ENCODE measurements at regions not wholly inside any gene's neighbourhood (a gene's known extent, or its start where the extent isn't known, plus 50 kb on each side); places are given as distances from the start of the nearest gene placed in this dataset.

- peaks cover 4 to 42% (median 20%) of the 10 kb centered on the region in 11 donors for H3K9me3 Mint-ChIP-seq
- H3K4me1 Mint-ChIP-seq = no peaks in the 10 kb centered on the region
- Histone ChIP-seq H3K27ac (ENCODE audit: low read depth, low read length) (no peak overlapping the region), H3K4me3 (ENCODE audit: low read length) (no peak overlapping the region), H3K9me3 (ENCODE audit: control insufficient read depth in 2 of 3, low read length in 3 of 3) (peaks cover 0 to 3% (median 0%) of the 10 kb centered on the region in 3 experiments), H3K4me1 (ENCODE audit: control insufficient read depth in 2 of 2, insufficient read depth in 2 of 2, low read length in 2 of 2) (no peaks in the 10 kb centered on the region), H3K27me3 (ENCODE audit: control insufficient read depth in 2 of 2, insufficient read depth in 2 of 2, low read length in 2 of 2) (no peaks in the 10 kb centered on the region), H3K36me3 (ENCODE audit: control insufficient read depth in 2 of 3, insufficient read depth in 3 of 3, low read length in 3 of 3) (no peaks in the 10 kb centered on the region)
- H3K27ac Mint-ChIP-seq = no peak overlapping the region
- H3K4me3 Mint-ChIP-seq = no peak overlapping the region
- intact Hi-C loops (cut with micrococcal nuclease) = no loop called here
- CTCF ChIA-PET = no interaction called here
- peaks cover 0 to 9% (median 0%) of the 10 kb centered on the region in 5 donors for H3K36me3 Mint-ChIP-seq
- peaks cover 0 to 24% (median 12%) of the 10 kb centered on the region in 5 donors for H3K27me3 Mint-ChIP-seq
- POLR2A ChIA-PET = no interaction called here
- DNase-seq = no peak
- no peak for ATAC-seq
Observed at GRCh38 chr1:192713921-192714320, 78.0 kb downstream of the RGS13 start.

DNA sequence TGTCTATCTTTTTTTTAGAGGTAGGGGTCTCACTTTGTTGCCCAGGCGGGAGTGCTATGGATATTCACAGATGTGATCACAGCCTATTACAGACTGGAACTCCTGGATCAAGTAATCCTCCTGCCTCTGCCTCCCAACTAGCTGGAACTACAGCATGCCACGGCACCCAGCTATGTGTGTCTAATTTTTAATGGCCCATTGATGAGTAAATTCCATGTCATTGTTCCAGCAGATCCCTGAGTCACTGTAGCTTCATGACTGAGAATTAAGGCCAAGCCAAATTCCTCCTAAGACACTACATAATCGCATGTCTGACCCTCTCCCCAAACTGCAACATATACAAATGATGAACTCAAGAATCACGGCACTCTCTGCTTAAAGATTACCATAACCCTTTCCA is 84.2 kb upstream of the RGS2 start:
- H3K9me3 Mint-ChIP-seq = peaks cover 0 to 15% (median 6%) of the 10 kb centered on the region in 11 donors
- peaks cover 0 to 4% (median 0%) of the 10 kb centered on the region in 5 donors for H3K36me3 Mint-ChIP-seq
- intact Hi-C loops (cut with micrococcal nuclease) = no loop called here
- H3K9me3 ChIP-seq (ENCODE audit: control insufficient read depth in 2 of 3, low read length in 3 of 3) = no peaks in the 10 kb centered on the region
- ATAC-seq = no peak
- CTCF ChIA-PET = no interaction called here
- no peak overlapping the region for H3K27ac ChIP-seq (ENCODE audit: low read depth, low read length)
- POLR2A ChIA-PET = no interaction called here
- no peak for DNase-seq
- no peaks in the 10 kb centered on the region for H3K4me1 ChIP-seq (ENCODE audit: control insufficient read depth in 2 of 2, insufficient read depth in 2 of 2, low read length in 2 of 2)
- no peak overlapping the region for H3K27ac Mint-ChIP-seq
- no peaks in the 10 kb centered on the region for H3K36me3 ChIP-seq (ENCODE audit: control insufficient read depth in 2 of 3, insufficient read depth in 3 of 3, low read length in 3 of 3)
- no peak overlapping the region for H3K4me3 ChIP-seq (ENCODE audit: low read length)
- H3K27me3 Mint-ChIP-seq = peaks cover 0 to 4% (median 0%) of the 10 kb centered on the region in 5 donors
- H3K4me1 Mint-ChIP-seq = no peaks in the 10 kb centered on the region
- no peak overlapping the region for H3K4me3 Mint-ChIP-seq
- H3K27me3 ChIP-seq (ENCODE audit: control insufficient read depth in 2 of 2, insufficient read depth in 2 of 2, low read length in 2 of 2) = no peaks in the 10 kb centered on the region

DNA sequence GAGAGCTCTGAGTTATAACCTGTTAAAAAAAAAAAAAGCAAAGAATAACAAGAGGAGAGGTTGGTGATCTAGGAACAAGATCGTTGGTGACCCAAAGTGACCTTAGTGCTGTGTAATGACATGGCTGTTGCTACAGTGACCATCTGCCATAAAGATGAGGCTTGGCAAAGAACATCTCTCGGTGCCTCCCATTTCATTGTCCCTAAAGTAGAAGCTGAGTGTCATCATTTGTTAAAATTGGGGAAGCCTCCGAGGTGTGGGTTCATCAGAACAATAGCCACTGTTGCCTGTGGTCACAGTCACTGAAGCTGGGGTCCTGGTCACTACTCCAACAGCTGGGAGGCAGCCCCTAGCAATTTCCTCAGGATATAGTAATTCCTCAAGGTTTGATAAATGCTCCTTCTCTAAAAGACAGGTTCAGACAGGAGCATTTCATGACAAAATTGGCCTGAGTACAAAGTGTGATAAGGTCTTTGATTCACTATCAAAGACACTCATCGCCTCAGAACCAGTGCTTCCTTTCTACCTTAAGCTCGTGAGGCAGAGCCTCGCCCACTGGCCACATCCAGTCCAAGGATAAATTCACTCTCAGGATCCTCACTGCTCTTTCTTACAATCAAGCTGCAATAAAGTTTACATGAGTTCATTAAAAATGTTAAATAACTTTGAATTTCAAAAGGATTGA is 81.9 kb upstream of the RGS2 start:
- ATAC-seq = peak; percentile 59
- no peaks in the 10 kb centered on the region for H3K9me3 ChIP-seq (ENCODE audit: control insufficient read depth in 2 of 3, low read length in 3 of 3)
- intact Hi-C loops (cut with micrococcal nuclease) = no loop called here
- no peak overlapping the region for H3K27ac ChIP-seq (ENCODE audit: low read depth, low read length)
- DNase-seq = no peak
- no peak overlapping the region for H3K27ac Mint-ChIP-seq
- no peaks in the 10 kb centered on the region for H3K4me1 Mint-ChIP-seq
- H3K4me3 ChIP-seq (ENCODE audit: low read length) = no peak overlapping the region
- H3K27me3 Mint-ChIP-seq = peaks cover 0 to 4% (median 0%) of the 10 kb centered on the region in 5 donors
- peaks cover 0 to 4% (median 0%) of the 10 kb centered on the region in 11 donors for H3K9me3 Mint-ChIP-seq
- no peak overlapping the region for H3K4me3 Mint-ChIP-seq
- no peaks in the 10 kb centered on the region for H3K27me3 ChIP-seq (ENCODE audit: control insufficient read depth in 2 of 2, insufficient read depth in 2 of 2, low read length in 2 of 2)
- ChIA-PET POLR2A (no interaction called here), CTCF (no interaction called here)
- no peaks in the 10 kb centered on the region for H3K36me3 Mint-ChIP-seq
- no peaks in the 10 kb centered on the region for H3K4me1 ChIP-seq (ENCODE audit: control insufficient read depth in 2 of 2, insufficient read depth in 2 of 2, low read length in 2 of 2)
- H3K36me3 ChIP-seq (ENCODE audit: control insufficient read depth in 2 of 3, insufficient read depth in 3 of 3, low read length in 3 of 3) = no peaks in the 10 kb centered on the region

GRCh38 chr1:192729500-192729899 is 79.3 kb upstream of the RGS2 start:
- H3K4me1 ChIP-seq (ENCODE audit: control insufficient read depth in 2 of 2, insufficient read depth in 2 of 2, low read length in 2 of 2) = no peaks in the 10 kb centered on the region
- ATAC-seq (no peak), DNase-seq (no peak)
- no peaks in the 10 kb centered on the region for H3K9me3 ChIP-seq (ENCODE audit: control insufficient read depth in 2 of 3, low read length in 3 of 3)
- Mint-ChIP-seq H3K27ac (no peak overlapping the region), H3K4me3 (no peak overlapping the region), H3K9me3 (peaks cover 0 to 3% (median 0%) of the 10 kb centered on the region in 11 donors), H3K27me3 (peaks cover 0 to 4% (median 0%) of the 10 kb centered on the region in 5 donors), H3K4me1 (no peaks in the 10 kb centered on the region), H3K36me3 (no peaks in the 10 kb centered on the region)
- H3K27me3 ChIP-seq (ENCODE audit: control insufficient read depth in 2 of 2, insufficient read depth in 2 of 2, low read length in 2 of 2) = no peaks in the 10 kb centered on the region
- POLR2A ChIA-PET = no interaction called here
- intact Hi-C loops (cut with micrococcal nuclease) = no loop called here
- no peaks in the 10 kb centered on the region for H3K36me3 ChIP-seq (ENCODE audit: control insufficient read depth in 2 of 3, insufficient read depth in 3 of 3, low read length in 3 of 3)
- CTCF ChIA-PET = no interaction called here
- no peak overlapping the region for H3K27ac ChIP-seq (ENCODE audit: low read depth, low read length)
- H3K4me3 ChIP-seq (ENCODE audit: low read length) = no peak overlapping the region

- Mint-ChIP-seq H3K36me3 (no peaks in the 10 kb centered on the region), H3K4me3 (no peak overlapping the region), H3K9me3 (peaks cover 0 to 3% (median 0%) of the 10 kb centered on the region in 11 donors), H3K27ac (no peak overlapping the region), H3K27me3 (no peaks in the 10 kb centered on the region), H3K4me1 (no peaks in the 10 kb centered on the region)
- ATAC-seq (no peak), DNase-seq (no peak)
- POLR2A ChIA-PET = no interaction called here
- H3K9me3 ChIP-seq (ENCODE audit: control insufficient read depth in 2 of 3, low read length in 3 of 3) = no peaks in the 10 kb centered on the region
- H3K4me3 ChIP-seq (ENCODE audit: low read length) = no peak overlapping the region
- no peak overlapping the region for H3K27ac ChIP-seq (ENCODE audit: low read depth, low read length)
- CTCF ChIA-PET = no interaction called here
- intact Hi-C loops (cut with micrococcal nuclease) = loop anchor here in 1 of 2 donors (5.0 kb wide), 1 partner anchor 258 kb away; no protein-coding TSS in a partner anchor
- no peaks in the 10 kb centered on the region for H3K36me3 ChIP-seq (ENCODE audit: control insufficient read depth in 2 of 3, insufficient read depth in 3 of 3, low read length in 3 of 3)
- no peaks in the 10 kb centered on the region for H3K4me1 ChIP-seq (ENCODE audit: control insufficient read depth in 2 of 2, insufficient read depth in 2 of 2, low read length in 2 of 2)
- H3K27me3 ChIP-seq (ENCODE audit: control insufficient read depth in 2 of 2, insufficient read depth in 2 of 2, low read length in 2 of 2) = no peaks in the 10 kb centered on the region
Observed at GRCh38 chr1:192730198-192730597, 78.6 kb upstream of the RGS2 start.

GRCh38 chr1:192732787-192733186 is 76.1 kb upstream of the RGS2 start:
- no peak overlapping the region for H3K4me3 ChIP-seq (ENCODE audit: low read length)
- H3K27ac Mint-ChIP-seq = no peak overlapping the region
- H3K9me3 Mint-ChIP-seq = peaks cover 0 to 3% (median 0%) of the 10 kb centered on the region in 11 donors
- ATAC-seq (no peak), DNase-seq (peak in 1 of 9 donors; percentile 9)
- intact Hi-C loops (cut with micrococcal nuclease) = loop anchor here in 1 of 2 donors (5.0 kb wide), 1 partner anchor 260 kb away; no protein-coding TSS in a partner anchor
- H3K36me3 Mint-ChIP-seq = no peaks in the 10 kb centered on the region
- ChIA-PET CTCF (no interaction called here), POLR2A (no interaction called here)
- no peaks in the 10 kb centered on the region for H3K27me3 ChIP-seq (ENCODE audit: control insufficient read depth in 2 of 2, insufficient read depth in 2 of 2, low read length in 2 of 2)
- no peak overlapping the region for H3K4me3 Mint-ChIP-seq
- H3K27ac ChIP-seq (ENCODE audit: low read depth, low read length) = no peak overlapping the region
- H3K4me1 Mint-ChIP-seq = no peaks in the 10 kb centered on the region
- no peaks in the 10 kb centered on the region for H3K36me3 ChIP-seq (ENCODE audit: control insufficient read depth in 2 of 3, insufficient read depth in 3 of 3, low read length in 3 of 3)
- H3K4me1 ChIP-seq (ENCODE audit: control insufficient read depth in 2 of 2, insufficient read depth in 2 of 2, low read length in 2 of 2) = no peaks in the 10 kb centered on the region
- H3K9me3 ChIP-seq (ENCODE audit: control insufficient read depth in 2 of 3, low read length in 3 of 3) = no peaks in the 10 kb centered on the region
- H3K27me3 Mint-ChIP-seq = peaks cover 0 to 4% (median 0%) of the 10 kb centered on the region in 5 donors

GRCh38 chr1:192735298-192735915 is 73.4 kb upstream of the RGS2 start:
- intact Hi-C loops (cut with micrococcal nuclease) = no loop called here
- Mint-ChIP-seq H3K27ac (no peak overlapping the region), H3K9me3 (peaks cover 0 to 3% (median 0%) of the 10 kb centered on the region in 11 donors), H3K4me1 (peaks cover 0 to 3% (median 0%) of the 10 kb centered on the region in 7 donors), H3K4me3 (no peak overlapping the region), H3K27me3 (peaks cover 0 to 4% (median 0%) of the 10 kb centered on the region in 5 donors), H3K36me3 (no peaks in the 10 kb centered on the region)
- ChIA-PET POLR2A (no interaction called here), CTCF (no interaction called here)
- DNase-seq (no peak), ATAC-seq (no peak)
- H3K9me3 ChIP-seq (ENCODE audit: control insufficient read depth in 2 of 3, low read length in 3 of 3) = no peaks in the 10 kb centered on the region
- H3K4me3 ChIP-seq (ENCODE audit: low read length) = no peak overlapping the region
- H3K27ac ChIP-seq (ENCODE audit: low read depth, low read length) = no peak overlapping the region
- H3K36me3 ChIP-seq (ENCODE audit: control insufficient read depth in 2 of 3, insufficient read depth in 3 of 3, low read length in 3 of 3) = no peaks in the 10 kb centered on the region
- H3K4me1 ChIP-seq (ENCODE audit: control insufficient read depth in 2 of 2, insufficient read depth in 2 of 2, low read length in 2 of 2) = no peaks in the 10 kb centered on the region
- H3K27me3 ChIP-seq (ENCODE audit: control insufficient read depth in 2 of 2, insufficient read depth in 2 of 2, low read length in 2 of 2) = no peaks in the 10 kb centered on the region
